ENCODE measurements at regions not wholly inside any gene's neighbourhood (a gene's known extent, or its start where the extent isn't known, plus 50 kb on each side); places are given as distances from the start of the nearest gene placed in this dataset.

DNA sequence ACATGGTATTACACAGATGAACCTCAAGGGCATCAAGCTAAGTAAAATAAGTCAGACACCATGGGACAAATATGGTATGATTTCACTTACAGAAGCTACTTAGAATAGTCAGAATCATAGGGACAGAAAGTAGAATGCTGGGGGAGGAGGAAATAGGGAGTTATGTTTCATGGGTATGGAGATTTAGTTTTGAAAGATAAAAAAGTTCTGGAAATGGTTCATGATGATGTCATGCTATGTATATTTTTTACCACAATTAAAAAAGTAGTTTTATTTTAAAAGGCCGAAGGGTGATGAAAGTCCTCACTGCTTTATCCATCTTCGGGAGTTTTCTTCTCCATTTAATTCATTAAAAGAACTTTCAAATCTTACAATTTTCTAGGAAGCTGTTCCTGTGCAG is 181.9 kb downstream of the CALCRL start:
- TF ChIP-seq, protein P1, sequence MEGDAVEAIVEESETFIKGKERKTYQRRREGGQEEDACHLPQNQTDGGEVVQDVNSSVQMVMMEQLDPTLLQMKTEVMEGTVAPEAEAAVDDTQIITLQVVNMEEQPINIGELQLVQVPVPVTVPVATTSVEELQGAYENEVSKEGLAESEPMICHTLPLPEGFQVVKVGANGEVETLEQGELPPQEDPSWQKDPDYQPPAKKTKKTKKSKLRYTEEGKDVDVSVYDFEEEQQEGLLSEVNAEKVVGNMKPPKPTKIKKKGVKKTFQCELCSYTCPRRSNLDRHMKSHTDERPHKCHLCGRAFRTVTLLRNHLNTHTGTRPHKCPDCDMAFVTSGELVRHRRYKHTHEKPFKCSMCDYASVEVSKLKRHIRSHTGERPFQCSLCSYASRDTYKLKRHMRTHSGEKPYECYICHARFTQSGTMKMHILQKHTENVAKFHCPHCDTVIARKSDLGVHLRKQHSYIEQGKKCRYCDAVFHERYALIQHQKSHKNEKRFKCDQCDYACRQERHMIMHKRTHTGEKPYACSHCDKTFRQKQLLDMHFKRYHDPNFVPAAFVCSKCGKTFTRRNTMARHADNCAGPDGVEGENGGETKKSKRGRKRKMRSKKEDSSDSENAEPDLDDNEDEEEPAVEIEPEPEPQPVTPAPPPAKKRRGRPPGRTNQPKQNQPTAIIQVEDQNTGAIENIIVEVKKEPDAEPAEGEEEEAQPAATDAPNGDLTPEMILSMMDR (IDR thresholded peaks at IDR 0.05), result no peak
- no peak for TF ChIP-seq POLR2AphosphoS5 (IDR thresholded peaks at IDR 0.05)
